GM12801 (cell line): ENCODE measurements at regions not wholly inside any gene's neighbourhood (a gene's known extent, or its start where the extent isn't known, plus 50 kb on each side); places are given as distances from the start of the nearest gene placed in this dataset.

ENCODE experiments used
- TF ChIP-seq, protein P1 (sequence below): IDR thresholded peaks from one replicate; pipeline ENCODE4 v1.5.1; 2011; ENCODE audit warnings: control low read depth; ENCODE audit not compliant: insufficient read length; ENCODE audit errors: extremely low read depth

DNA sequence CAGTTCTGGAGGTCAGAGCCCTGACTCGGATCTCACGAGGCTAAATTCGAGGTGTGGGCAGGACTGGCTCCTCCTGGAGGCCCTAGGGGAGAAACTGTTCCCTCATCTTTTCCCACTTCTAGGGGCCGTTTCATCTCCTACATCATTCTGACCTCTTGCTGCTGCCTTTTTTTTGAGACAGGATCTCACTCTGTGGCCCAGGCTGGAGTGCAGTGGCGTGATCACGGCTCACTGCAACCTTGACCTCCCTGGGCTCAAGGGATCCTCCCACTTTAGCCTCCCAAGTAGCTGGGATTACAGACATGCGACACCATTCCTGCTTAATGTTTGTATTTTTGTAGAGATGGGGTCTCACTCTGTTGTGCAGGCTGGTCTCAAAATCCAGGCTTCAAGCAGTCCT, 244.1 kb upstream of the GSE1 start:
- TF ChIP-seq, protein P1, sequence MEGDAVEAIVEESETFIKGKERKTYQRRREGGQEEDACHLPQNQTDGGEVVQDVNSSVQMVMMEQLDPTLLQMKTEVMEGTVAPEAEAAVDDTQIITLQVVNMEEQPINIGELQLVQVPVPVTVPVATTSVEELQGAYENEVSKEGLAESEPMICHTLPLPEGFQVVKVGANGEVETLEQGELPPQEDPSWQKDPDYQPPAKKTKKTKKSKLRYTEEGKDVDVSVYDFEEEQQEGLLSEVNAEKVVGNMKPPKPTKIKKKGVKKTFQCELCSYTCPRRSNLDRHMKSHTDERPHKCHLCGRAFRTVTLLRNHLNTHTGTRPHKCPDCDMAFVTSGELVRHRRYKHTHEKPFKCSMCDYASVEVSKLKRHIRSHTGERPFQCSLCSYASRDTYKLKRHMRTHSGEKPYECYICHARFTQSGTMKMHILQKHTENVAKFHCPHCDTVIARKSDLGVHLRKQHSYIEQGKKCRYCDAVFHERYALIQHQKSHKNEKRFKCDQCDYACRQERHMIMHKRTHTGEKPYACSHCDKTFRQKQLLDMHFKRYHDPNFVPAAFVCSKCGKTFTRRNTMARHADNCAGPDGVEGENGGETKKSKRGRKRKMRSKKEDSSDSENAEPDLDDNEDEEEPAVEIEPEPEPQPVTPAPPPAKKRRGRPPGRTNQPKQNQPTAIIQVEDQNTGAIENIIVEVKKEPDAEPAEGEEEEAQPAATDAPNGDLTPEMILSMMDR: no peak

DNA sequence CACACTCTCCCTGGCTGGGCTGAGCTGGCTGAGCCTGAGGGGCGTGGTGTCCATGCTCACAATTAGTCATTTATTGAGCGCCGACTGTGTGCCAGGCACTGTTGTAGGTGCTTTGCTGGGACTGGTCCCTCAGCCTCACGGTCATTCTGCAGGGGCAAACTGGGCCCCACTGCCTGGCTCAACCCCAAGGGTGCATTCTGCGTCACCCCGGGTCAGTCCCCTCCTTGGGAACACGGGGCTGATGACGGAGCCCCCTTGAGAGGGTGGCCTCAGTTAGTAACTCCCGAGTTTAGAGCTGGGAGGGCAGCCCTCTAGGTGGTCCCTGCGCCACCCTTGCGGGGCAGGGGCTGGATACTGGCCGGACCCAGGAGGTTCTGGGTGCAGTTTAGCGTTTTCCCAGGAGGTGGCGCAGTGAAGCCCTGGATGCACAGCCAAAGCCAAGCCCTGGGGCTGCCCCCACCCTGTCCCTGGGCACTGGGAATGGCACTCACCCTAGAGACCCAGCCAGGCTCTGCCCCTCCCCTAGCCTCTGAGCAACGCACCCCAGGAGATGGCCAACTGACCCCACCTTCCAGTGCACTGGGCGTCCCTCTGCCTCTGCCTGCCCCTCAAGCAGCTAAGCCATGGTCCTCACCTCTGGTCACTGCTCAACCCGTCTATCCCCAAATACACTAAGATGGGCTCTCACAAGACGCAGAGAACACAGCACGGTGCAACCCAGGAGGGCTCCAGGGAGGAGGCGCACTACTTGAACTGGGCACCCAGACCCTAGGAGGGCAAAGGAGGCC, 243.2 kb upstream of the GSE1 start:
- TF ChIP-seq, protein P1: no peak

DNA sequence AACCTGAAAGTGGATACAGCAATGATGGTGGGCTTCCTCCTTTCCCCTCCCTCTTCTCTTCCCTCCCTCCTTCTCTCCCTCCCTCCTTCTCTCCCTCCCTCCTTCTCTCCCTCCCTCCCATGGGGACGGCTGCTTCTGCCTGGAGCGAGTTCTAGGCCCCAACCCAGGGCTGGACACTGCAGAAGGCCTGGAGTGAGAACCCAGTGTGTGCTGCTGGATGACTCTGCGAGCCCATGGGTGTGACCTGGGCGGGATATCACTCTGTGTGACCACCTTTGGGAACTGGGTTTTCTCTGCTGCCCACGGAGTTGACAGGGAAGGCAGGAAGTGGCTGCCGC, 242.6 kb upstream of the GSE1 start:
- TF ChIP-seq, protein P1: no peak

DNA sequence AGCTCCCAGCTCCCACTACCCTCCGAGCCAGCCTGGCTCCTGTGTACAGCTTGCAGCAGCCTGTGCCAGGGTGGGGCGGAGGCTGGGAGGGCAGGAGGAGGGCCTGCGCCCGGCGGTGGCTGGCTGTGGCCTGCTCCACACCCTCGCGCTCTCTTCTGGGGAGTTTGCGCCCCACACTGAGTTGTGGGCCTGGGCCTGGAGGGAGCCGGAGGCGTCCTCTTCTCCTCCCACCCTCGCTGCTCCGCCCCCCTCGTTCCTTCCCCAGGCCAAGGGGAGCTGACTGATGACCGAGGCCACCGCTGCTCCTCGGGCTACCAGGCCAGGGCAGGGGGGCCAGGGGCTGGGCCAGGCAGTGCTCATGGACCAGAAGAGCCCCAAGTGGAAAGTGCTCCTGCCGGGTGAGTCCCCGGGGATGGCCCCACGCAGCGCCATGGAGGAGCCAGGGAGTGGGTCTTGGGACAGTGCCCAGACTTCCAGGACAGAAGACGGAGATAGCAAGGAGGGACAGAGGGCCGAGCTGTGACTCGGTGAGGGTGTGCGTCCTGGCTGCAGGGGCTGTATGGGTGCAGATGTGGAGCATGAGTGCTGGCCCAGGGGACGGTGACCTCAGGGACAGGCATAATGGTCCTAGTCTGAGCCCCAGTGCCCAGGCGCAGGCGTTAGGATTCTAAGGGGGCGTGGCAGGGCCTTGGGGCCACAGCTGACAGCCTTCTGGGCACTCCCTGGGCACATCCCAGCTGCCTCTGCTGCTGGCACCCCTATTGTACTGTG, 242.1 kb upstream of the GSE1 start:
- TF ChIP-seq, protein P1: no peak

DNA sequence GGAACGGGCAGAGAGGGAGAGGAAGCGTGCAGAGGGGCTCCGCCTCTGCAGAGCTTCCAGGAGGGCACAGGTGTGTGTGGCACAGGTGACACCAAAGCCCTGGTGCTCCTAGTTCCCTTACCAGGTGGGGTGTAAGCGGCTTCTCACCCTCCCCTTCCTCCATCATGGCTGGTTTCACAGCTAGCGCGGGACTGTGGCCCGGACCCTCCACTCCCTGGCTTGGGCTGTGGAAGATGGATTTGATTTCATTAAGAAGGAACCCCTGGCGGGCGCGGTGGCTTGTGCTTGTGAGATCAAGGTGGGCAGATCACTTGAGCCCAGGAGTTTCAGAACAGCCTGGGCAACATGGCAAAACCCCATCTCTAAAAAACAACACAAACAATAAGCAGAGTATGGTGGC, 241.2 kb upstream of the GSE1 start:
- TF ChIP-seq, protein P1: no peak

GRCh38 chr16:85372627-85373372, 240.3 kb upstream of the GSE1 start:
- TF ChIP-seq, protein P1: no peak

- TF ChIP-seq, protein P1: no peak
Measured at GRCh38 chr16:85373741-85374570, 239.2 kb upstream of the GSE1 start.
